ENCODE measurements at regions not wholly inside any gene's neighbourhood (a gene's known extent, or its start where the extent isn't known, plus 50 kb on each side); places are given as distances from the start of the nearest gene placed in this dataset.
"Not testable (repeated sequence)": the region's sequence is repeated elsewhere in the genome, so short reads cannot be mapped to it uniquely, and the experiment has no call there.

DNA sequence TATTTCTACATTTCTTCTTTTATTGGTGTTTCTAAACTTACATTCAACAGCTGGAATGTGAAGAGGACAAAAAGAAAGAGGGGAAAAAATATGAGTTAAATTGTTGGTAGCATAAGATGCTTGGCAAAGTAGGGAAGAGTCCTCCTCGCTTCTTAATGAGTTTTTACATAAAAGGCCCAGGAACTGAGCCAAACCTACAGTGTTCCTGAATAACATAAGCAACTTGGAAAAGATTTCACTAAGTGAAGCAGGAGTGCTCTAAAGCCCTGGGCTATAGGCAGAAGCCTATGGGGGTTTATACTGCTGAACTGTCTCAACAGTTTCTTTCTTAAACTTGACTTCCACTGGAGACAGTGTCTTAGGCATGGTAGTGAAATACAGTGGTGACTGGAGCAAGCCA, 115.0 kb upstream of the USP25 start:
- no peak for DNase-seq (ENCODE audit: low spot score)

DNA sequence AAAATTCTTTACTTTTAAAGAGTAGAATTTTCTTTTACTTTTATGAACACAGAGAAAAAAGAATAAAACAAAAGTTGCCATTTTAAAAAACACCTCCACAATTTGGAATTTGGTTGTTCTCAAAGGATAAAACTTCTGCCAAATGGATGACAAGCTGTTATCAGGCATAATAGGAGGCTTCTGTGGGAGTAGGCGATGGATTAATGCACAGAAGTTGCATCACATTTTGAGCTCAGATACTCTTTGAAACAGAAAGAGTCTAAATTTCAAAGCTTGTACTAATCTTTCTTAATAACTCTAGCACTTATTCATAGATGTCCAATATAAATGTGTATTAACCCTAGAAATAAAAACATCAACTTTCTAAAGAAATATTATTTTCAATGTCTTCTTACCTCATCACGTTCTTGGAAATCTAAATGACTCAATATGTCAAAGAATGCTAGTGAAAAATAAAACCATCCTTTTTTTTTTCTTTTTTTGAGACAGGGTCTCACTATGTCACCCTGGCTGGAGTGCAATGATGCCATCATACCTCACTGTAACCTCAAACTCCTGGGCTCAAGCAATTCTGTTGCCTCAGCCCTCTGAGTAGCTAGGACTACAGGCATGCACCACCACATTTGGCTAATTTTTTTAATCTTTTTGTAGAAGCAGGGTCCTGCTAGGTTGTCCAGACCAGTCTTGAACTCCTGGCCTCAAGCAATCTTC, 112.8 kb upstream of the USP25 start:
- no peak for DNase-seq (ENCODE audit: low spot score)

- peak; percentile 87 for DNase-seq (ENCODE audit: low spot score)
These were observed 111.8 kb upstream of the USP25 start for GRCh38 chr21:15617964-15618363.

DNA sequence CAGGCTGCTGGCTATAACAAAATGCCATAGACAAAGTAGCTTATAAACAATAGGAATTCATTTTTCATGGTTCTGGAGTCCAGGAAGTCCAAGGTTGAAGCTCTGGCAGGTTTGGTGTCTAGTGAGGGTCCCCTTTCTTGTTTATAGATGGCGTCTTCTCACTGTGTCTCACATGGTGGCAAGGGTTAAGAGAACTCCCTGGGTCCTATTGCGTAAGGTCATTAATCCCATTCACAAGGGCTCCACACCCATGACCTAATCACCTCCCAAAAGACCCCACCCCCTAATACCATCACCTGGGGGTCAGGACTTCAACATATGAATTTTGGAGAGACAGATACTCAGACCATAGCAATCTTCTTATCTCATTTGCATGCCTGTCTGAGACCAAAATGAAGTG, 108.9 kb upstream of the USP25 start:
- no peak for DNase-seq (ENCODE audit: low spot score)

- DNase-seq (ENCODE audit: low spot score): no peak
These were observed 105.1 kb upstream of the USP25 start for GRCh38 chr21:15624646-15625045.

- no peak for DNase-seq (ENCODE audit: low spot score)
These were observed 104.4 kb upstream of the USP25 start for GRCh38 chr21:15625363-15625762.

- DNase-seq (ENCODE audit: low spot score): no peak
These were observed 103.8 kb upstream of the USP25 start for GRCh38 chr21:15626031-15626430.

DNA sequence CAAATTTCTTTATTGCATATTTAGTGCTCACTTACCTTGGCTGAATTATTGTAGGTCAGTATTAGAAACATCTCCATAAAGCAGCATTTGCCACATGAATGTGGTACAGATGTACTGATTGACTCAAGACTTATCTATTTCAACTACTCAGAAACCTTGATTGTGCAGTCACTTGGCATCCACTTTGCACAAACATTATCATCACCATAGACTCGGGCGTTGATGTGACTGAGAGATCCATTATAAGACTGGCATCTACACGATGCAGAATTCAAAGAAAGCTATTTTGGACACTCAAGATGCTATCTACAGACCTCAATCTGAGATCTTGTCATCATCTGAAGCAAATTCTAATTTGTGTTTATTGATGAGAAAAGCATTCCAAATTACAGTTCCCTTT, 102.8 kb upstream of the USP25 start:
- no peak for DNase-seq (ENCODE audit: low spot score)

DNA sequence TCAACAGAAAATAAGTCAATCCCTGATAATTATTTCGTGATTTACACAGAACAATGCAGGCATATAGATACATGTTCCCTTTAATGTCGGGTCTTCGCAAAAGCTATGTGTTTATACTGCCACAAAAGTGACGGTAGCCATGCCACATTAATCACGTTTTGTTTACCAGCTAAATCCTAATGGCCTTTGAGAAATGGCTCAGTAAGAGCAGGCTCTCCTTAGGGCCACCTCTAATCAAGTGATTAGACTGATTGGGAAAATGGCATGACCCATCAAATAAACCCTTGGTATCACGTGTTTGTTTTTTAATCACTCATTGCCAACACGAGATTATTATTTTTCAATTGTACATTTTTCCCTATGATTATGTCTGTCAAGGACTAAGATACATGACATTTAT, 102.0 kb upstream of the USP25 start:
- no peak for DNase-seq (ENCODE audit: low spot score)

DNA sequence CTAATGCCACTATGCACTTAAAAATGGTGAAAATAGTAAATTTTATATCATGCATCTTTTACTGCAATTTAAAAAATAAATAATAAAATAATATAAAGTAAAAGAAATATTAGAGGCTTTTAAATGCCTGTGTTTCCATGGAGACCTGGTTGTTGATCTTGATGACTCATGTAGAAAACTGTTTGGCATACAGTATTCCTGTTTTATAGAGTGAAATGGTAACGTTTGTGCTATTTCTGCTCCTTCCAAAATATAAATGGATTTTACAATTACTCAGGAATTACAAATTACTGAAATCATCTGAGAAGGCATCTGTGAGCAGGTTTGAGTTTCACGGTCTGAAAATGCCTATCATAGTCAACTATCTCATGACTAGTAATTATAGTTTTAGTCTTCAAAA, 98.4 kb upstream of the USP25 start:
- DNase-seq (ENCODE audit: low spot score): peak; percentile 42

DNA sequence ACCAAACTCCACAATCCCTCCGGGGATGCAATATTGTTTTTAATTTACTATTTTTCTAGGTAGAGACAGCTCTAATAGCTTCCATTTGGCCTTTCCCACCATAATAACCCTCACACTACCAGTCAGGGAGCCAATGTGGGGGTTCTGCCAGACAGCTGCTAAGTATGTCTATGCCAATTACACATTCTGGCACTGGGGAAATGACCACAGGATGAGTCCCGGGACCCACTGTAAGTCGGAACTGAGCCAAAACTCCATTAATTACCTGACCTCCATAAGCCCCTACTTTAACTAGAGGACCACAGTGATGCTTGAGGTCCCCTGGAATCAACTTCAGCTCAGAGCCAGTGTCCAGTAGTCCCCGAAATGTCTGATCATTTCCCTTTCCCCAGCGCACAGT, 95.2 kb upstream of the USP25 start:
- DNase-seq (ENCODE audit: low spot score): not testable (repeated sequence)

DNA sequence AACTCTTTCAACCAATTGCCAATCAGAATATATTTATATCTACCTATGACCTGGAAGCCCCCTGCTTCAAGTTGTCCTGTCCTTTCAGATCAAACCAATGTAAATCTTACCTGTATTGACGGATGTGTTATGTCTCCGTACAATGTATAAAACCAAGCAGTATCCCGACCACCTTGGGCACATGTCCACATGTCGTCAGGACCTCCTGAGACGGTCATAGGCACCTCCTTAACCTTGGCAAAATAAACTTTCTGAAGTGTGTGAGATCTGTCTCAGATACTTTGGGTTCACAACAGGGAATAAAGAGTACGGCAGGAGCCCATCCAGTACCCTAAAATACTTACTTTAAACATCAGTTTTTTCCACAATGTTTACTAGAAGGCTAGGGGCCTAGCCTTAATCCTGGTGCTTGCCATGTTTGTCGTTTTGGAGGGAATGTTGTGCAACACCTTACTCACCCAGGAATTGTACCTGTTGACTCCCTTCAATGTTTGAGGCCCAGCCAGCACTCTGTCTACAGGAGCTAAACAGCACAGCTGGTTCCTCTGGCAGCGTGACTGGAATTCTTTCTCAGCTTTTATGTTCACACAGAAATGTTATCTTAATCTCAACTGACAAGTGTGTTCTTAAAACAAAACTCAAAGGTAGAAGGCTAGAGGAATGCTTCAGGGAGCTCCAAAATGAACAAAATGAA, 90.8 kb upstream of the USP25 start:
- no peak for DNase-seq (ENCODE audit: low spot score)

DNA sequence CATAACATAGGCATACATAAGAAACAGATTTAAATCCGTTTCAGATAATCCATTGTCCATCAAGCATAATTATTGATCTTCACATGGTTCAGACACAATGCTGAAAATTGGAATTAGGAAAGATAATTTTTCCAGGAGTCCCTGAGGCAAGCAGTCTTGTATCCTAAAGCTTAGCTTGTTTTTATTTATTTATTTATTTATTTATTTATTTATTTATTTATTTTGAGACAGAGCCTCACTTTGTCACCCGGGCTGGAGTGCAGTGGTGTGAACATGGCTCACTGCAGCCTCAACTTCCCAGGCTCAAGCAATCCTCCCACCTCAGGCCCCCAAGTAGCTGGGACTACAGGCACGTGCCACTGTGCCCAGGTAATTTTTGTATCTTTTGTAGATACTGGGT, 89.7 kb upstream of the USP25 start:
- DNase-seq (ENCODE audit: low spot score): not testable (repeated sequence)

- no peak for DNase-seq (ENCODE audit: low spot score)
These were observed 85.3 kb upstream of the USP25 start for GRCh38 chr21:15644489-15644888.

DNA sequence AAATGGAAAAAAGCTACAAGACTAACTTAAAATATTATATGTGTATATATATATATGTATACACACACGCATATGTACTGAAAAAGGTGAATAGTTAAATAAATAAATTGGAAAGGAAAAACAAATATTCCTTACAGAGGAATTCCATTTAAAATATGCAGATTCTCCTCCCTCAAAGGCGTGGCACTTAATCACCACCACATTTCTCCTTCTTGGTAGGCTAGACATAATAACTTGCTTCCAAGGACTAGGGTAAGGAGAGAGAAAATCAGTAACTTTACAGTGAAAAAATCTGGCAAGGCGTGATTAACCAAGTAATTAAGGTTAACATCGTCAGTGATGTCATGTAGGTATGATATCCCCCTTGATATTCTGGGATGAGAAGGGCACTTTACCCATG, 84.0 kb upstream of the USP25 start:
- DNase-seq (ENCODE audit: low spot score): no peak

GRCh38 chr21:15650735-15651134, 79.0 kb upstream of the USP25 start:
- no peak for DNase-seq (ENCODE audit: low spot score)

DNA sequence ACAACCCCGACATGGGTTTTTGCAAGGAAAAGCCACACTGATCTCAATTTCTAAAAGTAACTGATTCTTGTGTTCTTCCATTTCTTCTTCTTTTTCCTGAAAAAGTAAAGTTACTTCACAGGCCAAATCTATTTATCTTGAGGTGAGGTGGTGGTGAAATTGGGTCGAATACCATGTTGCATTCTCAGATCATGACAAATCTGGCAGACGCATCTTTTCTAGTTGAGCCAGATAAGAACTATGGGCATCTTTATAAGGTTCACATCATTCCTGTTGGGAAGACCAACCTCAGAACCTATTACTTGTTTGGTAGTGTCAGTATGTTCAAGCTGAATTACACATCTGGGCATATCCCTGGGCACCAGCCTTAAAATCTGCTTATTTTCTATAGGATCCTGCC, 78.6 kb upstream of the USP25 start:
- no peak for DNase-seq (ENCODE audit: low spot score)

DNA sequence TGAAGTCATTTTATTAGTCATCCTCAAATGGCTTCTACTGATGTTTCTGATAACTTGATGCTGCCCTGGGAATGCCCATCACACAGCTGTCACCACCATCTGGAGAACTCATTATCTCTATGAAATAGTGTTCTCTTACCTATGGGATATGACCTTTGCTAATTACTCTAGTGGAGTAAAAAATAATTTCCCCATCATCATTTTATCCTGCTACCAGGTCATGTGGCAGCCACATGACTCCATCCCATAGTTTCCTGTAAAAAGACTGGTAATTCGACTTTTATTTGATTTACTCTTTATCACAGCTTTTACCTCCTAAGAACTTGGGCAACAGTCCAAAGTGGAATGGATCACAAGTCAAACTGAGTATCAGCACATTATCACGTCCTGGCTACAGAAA, 76.1 kb upstream of the USP25 start:
- DNase-seq (ENCODE audit: low spot score): no peak

GRCh38 chr21:15654171-15654570, 75.6 kb upstream of the USP25 start:
- no peak for DNase-seq (ENCODE audit: low spot score)

- no peak for DNase-seq (ENCODE audit: low spot score)
These were observed 69.9 kb upstream of the USP25 start for GRCh38 chr21:15659753-15660422.

GRCh38 chr21:15660423-15660804, 69.4 kb upstream of the USP25 start:
- DNase-seq (ENCODE audit: low spot score): no peak

GRCh38 chr21:15667010-15667409, 62.8 kb upstream of the USP25 start:
- DNase-seq (ENCODE audit: low spot score): no peak

- no peak for DNase-seq (ENCODE audit: low spot score)
These were observed 62.0 kb upstream of the USP25 start for GRCh38 chr21:15667819-15668218.
